ENCODE measurements at regions not wholly inside any gene's neighbourhood (a gene's known extent, or its start where the extent isn't known, plus 50 kb on each side); places are given as distances from the start of the nearest gene placed in this dataset.

DNA sequence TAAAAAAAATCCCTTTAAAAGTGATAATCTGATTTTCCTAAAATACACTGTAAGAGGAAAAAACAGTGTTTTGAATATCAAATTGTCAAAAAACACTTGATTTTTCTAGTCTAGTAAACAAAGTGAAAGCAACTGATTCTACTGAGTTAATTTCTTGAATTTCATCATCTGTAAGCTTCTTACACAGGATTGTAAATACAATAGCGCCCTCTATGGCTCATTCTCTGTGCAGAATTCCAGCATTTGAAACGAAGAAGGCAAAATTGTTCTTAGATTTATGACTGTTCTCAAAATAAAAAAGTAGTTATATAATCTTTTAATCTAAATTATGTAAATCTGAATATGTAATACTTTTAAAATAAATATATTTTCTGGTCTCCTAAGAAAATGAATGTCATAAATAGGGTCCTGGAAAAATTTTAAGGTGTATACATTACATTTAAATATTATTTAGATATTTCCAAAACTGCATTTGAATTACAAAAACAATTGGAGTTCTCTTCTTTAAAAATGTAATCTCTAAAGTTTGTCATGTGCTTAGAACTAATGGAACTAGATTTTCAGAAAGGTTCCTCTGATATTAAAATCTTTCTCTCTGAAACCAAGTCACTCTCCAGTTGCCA, 176.9 kb upstream of the MC4R start (continued):
- no peak for TF ChIP-seq BMI1 (IDR thresholded peaks at IDR 0.05; ENCODE audit: low read length)
- no peak for TF ChIP-seq CXXC5 (CRISPR knock-in tag; IDR thresholded peaks at IDR 0.05)
- no peak for TF ChIP-seq RBM34 (IDR thresholded peaks at IDR 0.05; ENCODE audit: borderline replicate concordance, insufficient read depth, low read length)
- TF ChIP-seq, protein P1, sequence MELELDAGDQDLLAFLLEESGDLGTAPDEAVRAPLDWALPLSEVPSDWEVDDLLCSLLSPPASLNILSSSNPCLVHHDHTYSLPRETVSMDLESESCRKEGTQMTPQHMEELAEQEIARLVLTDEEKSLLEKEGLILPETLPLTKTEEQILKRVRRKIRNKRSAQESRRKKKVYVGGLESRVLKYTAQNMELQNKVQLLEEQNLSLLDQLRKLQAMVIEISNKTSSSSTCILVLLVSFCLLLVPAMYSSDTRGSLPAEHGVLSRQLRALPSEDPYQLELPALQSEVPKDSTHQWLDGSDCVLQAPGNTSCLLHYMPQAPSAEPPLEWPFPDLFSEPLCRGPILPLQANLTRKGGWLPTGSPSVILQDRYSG (tag; conservative IDR thresholded peaks at IDR 0.05; ENCODE audit: low read depth), result no peak
- no peak for TF ChIP-seq NFATC3 (IDR thresholded peaks at IDR 0.05)
- no peak for TF ChIP-seq PHF21A (IDR thresholded peaks at IDR 0.05; ENCODE audit: borderline replicate concordance, low read depth)
- TF ChIP-seq PRPF4 (IDR thresholded peaks at IDR 0.05; ENCODE audit: insufficient read depth, low read depth, low read length, poor library complexity, severe bottlenecking), result no peak
- no peak for TF ChIP-seq POLR2B (IDR thresholded peaks at IDR 0.05; ENCODE audit: low read depth, partially characterized antibody)
- TF ChIP-seq ZC3H8 (IDR thresholded peaks at IDR 0.05), result no peak
- TF ChIP-seq, protein P2, sequence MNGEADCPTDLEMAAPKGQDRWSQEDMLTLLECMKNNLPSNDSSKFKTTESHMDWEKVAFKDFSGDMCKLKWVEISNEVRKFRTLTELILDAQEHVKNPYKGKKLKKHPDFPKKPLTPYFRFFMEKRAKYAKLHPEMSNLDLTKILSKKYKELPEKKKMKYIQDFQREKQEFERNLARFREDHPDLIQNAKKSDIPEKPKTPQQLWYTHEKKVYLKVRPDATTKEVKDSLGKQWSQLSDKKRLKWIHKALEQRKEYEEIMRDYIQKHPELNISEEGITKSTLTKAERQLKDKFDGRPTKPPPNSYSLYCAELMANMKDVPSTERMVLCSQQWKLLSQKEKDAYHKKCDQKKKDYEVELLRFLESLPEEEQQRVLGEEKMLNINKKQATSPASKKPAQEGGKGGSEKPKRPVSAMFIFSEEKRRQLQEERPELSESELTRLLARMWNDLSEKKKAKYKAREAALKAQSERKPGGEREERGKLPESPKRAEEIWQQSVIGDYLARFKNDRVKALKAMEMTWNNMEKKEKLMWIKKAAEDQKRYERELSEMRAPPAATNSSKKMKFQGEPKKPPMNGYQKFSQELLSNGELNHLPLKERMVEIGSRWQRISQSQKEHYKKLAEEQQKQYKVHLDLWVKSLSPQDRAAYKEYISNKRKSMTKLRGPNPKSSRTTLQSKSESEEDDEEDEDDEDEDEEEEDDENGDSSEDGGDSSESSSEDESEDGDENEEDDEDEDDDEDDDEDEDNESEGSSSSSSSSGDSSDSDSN (IDR thresholded peaks at IDR 0.05; ENCODE audit: borderline replicate concordance in 1 of 2, low read depth in 2 of 2, low read length in 2 of 2), result no peak
- TF ChIP-seq ZNF395 (CRISPR knock-in tag; IDR thresholded peaks at IDR 0.05), result no peak
- TF ChIP-seq, protein P3, sequence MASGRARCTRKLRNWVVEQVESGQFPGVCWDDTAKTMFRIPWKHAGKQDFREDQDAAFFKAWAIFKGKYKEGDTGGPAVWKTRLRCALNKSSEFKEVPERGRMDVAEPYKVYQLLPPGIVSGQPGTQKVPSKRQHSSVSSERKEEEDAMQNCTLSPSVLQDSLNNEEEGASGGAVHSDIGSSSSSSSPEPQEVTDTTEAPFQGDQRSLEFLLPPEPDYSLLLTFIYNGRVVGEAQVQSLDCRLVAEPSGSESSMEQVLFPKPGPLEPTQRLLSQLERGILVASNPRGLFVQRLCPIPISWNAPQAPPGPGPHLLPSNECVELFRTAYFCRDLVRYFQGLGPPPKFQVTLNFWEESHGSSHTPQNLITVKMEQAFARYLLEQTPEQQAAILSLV (tag; IDR thresholded peaks at IDR 0.05), result no peak
